K562 (cell line): ENCODE measurements at regions not wholly inside any gene's neighbourhood (a gene's known extent, or its start where the extent isn't known, plus 50 kb on each side); places are given as distances from the start of the nearest gene placed in this dataset.

Experiments
- ATAC-seq: fragments of 200-7000 bp; cut with Tn5 transposase; 3 replicates; pipeline ENCODE4 v1.9.1; 2020; ENCODE audit warnings: moderate library complexity
- BruUV-seq: library from RNA; stranded (reverse); fragments of 400-500 nt; replicated peaks from 2 replicates; lab custom pipeline; 2021; lab: Mats Ljungman, UMichigan
- CTCF ChIA-PET: fragments of 300-600 bp; formaldehyde crosslinking; extraction: SDS; loops from one replicate; lab custom pipeline; 2021; ENCODE audit warnings: low intra/inter-chr PET ratio; lab: Yijun Ruan, JAX
- POLR2A ChIA-PET: fragments of 300-600, 350-650 bp; sonication (Branson Sonifier 250); formaldehyde crosslinking; extraction: SDS; loops from one replicate; lab custom pipeline; 2021; ENCODE audit warnings: antibody characterized with exemption, inconsistent platforms; lab: Yijun Ruan, JAX
- DNase-seq, 4 experiments: peaks; one replicate each; pipeline versions ENCODE4 v3.0.0 to v3.0.0-alpha.2; 2011 to 2018; ENCODE audit warnings: low spot score in 3 of 4, mixed read lengths in 3 of 4; ENCODE audit errors: extremely low read depth in 1 of 4
- FAIRE-seq: peaks from 2 replicates; lab custom pipeline; 2011; peaks lifted over from hg19 to GRCh38; lab: Jason Lieb, UNC
- H2AFZ ChIP-seq: 2 replicates; pipeline ENCODE4 v1.6.0; 2011; ENCODE audit warnings: low read depth, low read length, control low read depth, inconsistent platforms
- H3K27ac ChIP-seq: fragments of 200-600 bp; 3 replicates; pipeline ENCODE4 v1.8.0; 2011; ENCODE audit warnings: low read depth, mild to moderate bottlenecking, control low read depth, inconsistent platforms, low read length, moderate library complexity, mixed read lengths; ENCODE audit errors: extremely low read depth
- H3K27me3 ChIP-seq, 2 experiments: fragments of 300-600 bp in 1 of 2; 2 replicates in 1 of 2; 3 replicates in 1 of 2; pipeline versions ENCODE4 v1.6.0 to v1.8.0; 2011; ENCODE audit warnings: inconsistent platforms in 2 of 2, low read length in 2 of 2, mild to moderate bottlenecking in 1 of 2, mixed read lengths in 1 of 2, moderate library complexity in 1 of 2; ENCODE audit not compliant: control insufficient read depth in 2 of 2, insufficient read depth in 2 of 2
- H3K36me3 ChIP-seq: fragments of 300-600 bp; 3 replicates; pipeline ENCODE4 v1.8.0; 2011; ENCODE audit warnings: mild to moderate bottlenecking, low read length, inconsistent platforms; ENCODE audit not compliant: control insufficient read depth, insufficient read depth
- H3K4me1 ChIP-seq, 2 experiments: fragments of 200-600 bp in 1 of 2; replicated peaks in 1 of 2; 2 replicates in 1 of 2; 3 replicates in 1 of 2; pipeline versions ENCODE4 v1.5.1 to v1.8.0; 2011; ENCODE audit warnings: inconsistent platforms in 2 of 2, low read length in 2 of 2, mild to moderate bottlenecking in 1 of 2, mixed read lengths in 1 of 2, moderate library complexity in 1 of 2; ENCODE audit not compliant: control insufficient read depth in 2 of 2, insufficient read depth in 2 of 2
- H3K4me2 ChIP-seq: 2 replicates; pipeline ENCODE4 v1.6.1; 2011; ENCODE audit warnings: low read length, control low read depth, inconsistent platforms, mixed read lengths; ENCODE audit not compliant: insufficient read depth
- H3K4me3 ChIP-seq: fragments of 200-600 bp; sonication (generic), shearing (Covaris generic); 2 replicates; pipeline ENCODE4 v1.5.1; 2016; ENCODE audit warnings: control low read depth, inconsistent platforms
- H3K79me2 ChIP-seq: fragments of 200-600 bp; 3 replicates; pipeline ENCODE4 v1.8.0; 2011; ENCODE audit warnings: low read length, inconsistent platforms; ENCODE audit not compliant: control insufficient read depth, insufficient read depth
- H3K9ac ChIP-seq, 2 experiments: 2 replicates each; pipeline versions ENCODE4 v1.6.0 to v1.6.1; 2011; ENCODE audit warnings: low read depth in 2 of 2, low read length in 2 of 2, control low read depth in 1 of 2, inconsistent platforms in 1 of 2, mild to moderate bottlenecking in 1 of 2, mixed read lengths in 1 of 2; ENCODE audit not compliant: insufficient read depth in 1 of 2
- H3K9me1 ChIP-seq: one replicate; pipeline ENCODE4 v1.6.0; 2011; ENCODE audit warnings: inconsistent platforms, mild to moderate bottlenecking, low read length, moderate library complexity; ENCODE audit not compliant: control insufficient read depth, insufficient read depth
- H3K9me3 ChIP-seq: replicated peaks from 2 replicates; pipeline ENCODE4 v1.5.1; 2011; ENCODE audit warnings: low read depth, low read length, inconsistent platforms; ENCODE audit not compliant: control insufficient read depth, insufficient read depth
- H4K20me1 ChIP-seq: replicated peaks from 2 replicates; pipeline ENCODE4 v1.6.1; 2011; ENCODE audit warnings: low read length, inconsistent platforms, mixed read lengths; ENCODE audit not compliant: control insufficient read depth, insufficient read depth
- SAFB2 ChIP-seq: fragments of 200-400 bp; formaldehyde crosslinking; IDR thresholded peaks from 2 replicates; pipeline ENCODE4 v1.6.1; 2018; ENCODE audit warnings: borderline replicate concordance, low read length, low read depth, moderate library complexity; ENCODE audit not compliant: severe bottlenecking
- ZBTB1 ChIP-seq: sonication (generic); formaldehyde crosslinking; IDR thresholded peaks from 2 replicates; pipeline ENCODE4 v1.8.1; 2023; ENCODE audit warnings: missing genetic modification reagents, low read depth, mild to moderate bottlenecking, borderline replicate concordance
- ZNF197 ChIP-seq: fragments of 200-800 bp; sonication (Bioruptor generic); IDR thresholded peaks from 2 replicates; pipeline ENCODE4 v1.6.1; 2016; ENCODE audit warnings: low read depth, missing genetic modification characterization, missing compliant biosample characterization
- WGBS: fragments of 100-300 bp; shearing (Covaris generic); methylation state at CpG from one replicate; pipeline ENCODE4 v1.1.6; 2016; ENCODE audit warnings: low coverage, mixed read lengths; ENCODE audit not compliant: insufficient coverage; ENCODE audit errors: missing lambda C conversion rate; 5-methylcytosine and 5-hydroxymethylcytosine counted together
- in situ Hi-C: fragments of 300-500 bp; cut with MboI; formaldehyde crosslinking; loops from 4 replicates; pipeline ENCODE4 v1.15.0; 2018; ENCODE audit warnings: inconsistent platforms, mixed read lengths
- intact Hi-C: fragments of 100-400 bp; cut with micrococcal nuclease; formaldehyde crosslinking; loops from 2 replicates; pipeline ENCODE4 v1.14.2; 2022
- TF ChIP-seq, protein P1 (sequence below): fragments of 250-450 bp; sonication (Bioruptor Pico); IDR thresholded peaks from 2 replicates; pipeline ENCODE4 v1.4.0; 2020; ENCODE audit warnings: mild to moderate bottlenecking, moderate library complexity, borderline replicate concordance
- TF ChIP-seq, protein P2 (sequence below): fragments of 200-800 bp; sonication (Bioruptor generic); IDR thresholded peaks from 2 replicates; pipeline ENCODE4 v1.6.1; 2016; ENCODE audit warnings: missing genetic modification characterization, missing compliant biosample characterization
- TF ChIP-seq, protein P3 (sequence below): fragments of 450-650 bp; IDR thresholded peaks from 2 replicates; pipeline ENCODE4 v1.6.1; 2016
- TF ChIP-seq, protein P4 (sequence below): sonication (generic); formaldehyde crosslinking; IDR thresholded peaks from 2 replicates; pipeline ENCODE4 v1.8.0; 2023; ENCODE audit warnings: missing genetic modification reagents, mild to moderate bottlenecking, borderline replicate concordance

DNA sequence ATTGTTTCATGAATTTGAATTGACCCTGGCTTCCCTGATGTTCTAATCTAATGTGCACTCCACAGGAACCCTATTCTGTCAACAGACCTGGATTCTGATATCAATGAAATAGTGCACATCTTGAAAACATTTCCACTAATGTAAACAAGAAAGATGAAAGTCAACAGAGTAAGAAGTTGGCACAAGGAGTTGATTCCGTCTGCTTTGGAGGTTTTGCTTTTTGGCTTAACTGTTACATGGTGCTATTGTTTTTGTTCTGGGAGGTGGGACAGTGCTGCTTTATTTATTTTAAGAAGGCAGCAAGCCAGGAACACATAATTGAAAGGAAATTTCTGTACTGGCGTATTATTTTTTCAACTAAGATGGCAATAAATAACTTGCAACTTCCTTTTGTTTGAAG is 73.3 kb downstream of the LEPR start:
- peaks cover 0 to 22% of the 10 kb centered on the region in 2 experiments; a peak in 3 of 5 replicates for H3K4me1 ChIP-seq
- H3K9me3 ChIP-seq = no peaks in the 10 kb centered on the region
- no peaks in the 10 kb centered on the region for H4K20me1 ChIP-seq
- DNase-seq (no peak), FAIRE-seq (no peak), ATAC-seq (no peak)
- in situ Hi-C loops (no loop called here), intact Hi-C loops (no loop called here)
- no peak overlapping the region for H3K9ac ChIP-seq
- no peak overlapping the region for H3K4me3 ChIP-seq
- no peaks in the 10 kb centered on the region for H3K9me1 ChIP-seq
- no peaks in the 10 kb centered on the region for H3K36me3 ChIP-seq
- no peak overlapping the region for H2AFZ ChIP-seq
- H3K27me3 ChIP-seq = no peaks in the 10 kb centered on the region
- H3K27ac ChIP-seq = no peak overlapping the region
- POLR2A ChIA-PET = no interaction called here
- CTCF ChIA-PET = interaction anchor here (0.7 kb wide), 1 partner anchor 258 kb away, joined by 3 read pairs; no protein-coding TSS in a partner anchor
- no peak overlapping the region for H3K4me2 ChIP-seq
- H3K79me2 ChIP-seq = no peaks in the 10 kb centered on the region
- 88% methylated on average over 2 of the region's 2 CpGs for WGBS
- no TSS peak for BruUV-seq
- TF ChIP-seq, protein P1, sequence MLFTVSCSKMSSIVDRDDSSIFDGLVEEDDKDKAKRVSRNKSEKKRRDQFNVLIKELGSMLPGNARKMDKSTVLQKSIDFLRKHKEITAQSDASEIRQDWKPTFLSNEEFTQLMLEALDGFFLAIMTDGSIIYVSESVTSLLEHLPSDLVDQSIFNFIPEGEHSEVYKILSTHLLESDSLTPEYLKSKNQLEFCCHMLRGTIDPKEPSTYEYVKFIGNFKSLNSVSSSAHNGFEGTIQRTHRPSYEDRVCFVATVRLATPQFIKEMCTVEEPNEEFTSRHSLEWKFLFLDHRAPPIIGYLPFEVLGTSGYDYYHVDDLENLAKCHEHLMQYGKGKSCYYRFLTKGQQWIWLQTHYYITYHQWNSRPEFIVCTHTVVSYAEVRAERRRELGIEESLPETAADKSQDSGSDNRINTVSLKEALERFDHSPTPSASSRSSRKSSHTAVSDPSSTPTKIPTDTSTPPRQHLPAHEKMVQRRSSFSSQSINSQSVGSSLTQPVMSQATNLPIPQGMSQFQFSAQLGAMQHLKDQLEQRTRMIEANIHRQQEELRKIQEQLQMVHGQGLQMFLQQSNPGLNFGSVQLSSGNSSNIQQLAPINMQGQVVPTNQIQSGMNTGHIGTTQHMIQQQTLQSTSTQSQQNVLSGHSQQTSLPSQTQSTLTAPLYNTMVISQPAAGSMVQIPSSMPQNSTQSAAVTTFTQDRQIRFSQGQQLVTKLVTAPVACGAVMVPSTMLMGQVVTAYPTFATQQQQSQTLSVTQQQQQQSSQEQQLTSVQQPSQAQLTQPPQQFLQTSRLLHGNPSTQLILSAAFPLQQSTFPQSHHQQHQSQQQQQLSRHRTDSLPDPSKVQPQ (CRISPR knock-in tag) = no peak
- TF ChIP-seq, protein P2, sequence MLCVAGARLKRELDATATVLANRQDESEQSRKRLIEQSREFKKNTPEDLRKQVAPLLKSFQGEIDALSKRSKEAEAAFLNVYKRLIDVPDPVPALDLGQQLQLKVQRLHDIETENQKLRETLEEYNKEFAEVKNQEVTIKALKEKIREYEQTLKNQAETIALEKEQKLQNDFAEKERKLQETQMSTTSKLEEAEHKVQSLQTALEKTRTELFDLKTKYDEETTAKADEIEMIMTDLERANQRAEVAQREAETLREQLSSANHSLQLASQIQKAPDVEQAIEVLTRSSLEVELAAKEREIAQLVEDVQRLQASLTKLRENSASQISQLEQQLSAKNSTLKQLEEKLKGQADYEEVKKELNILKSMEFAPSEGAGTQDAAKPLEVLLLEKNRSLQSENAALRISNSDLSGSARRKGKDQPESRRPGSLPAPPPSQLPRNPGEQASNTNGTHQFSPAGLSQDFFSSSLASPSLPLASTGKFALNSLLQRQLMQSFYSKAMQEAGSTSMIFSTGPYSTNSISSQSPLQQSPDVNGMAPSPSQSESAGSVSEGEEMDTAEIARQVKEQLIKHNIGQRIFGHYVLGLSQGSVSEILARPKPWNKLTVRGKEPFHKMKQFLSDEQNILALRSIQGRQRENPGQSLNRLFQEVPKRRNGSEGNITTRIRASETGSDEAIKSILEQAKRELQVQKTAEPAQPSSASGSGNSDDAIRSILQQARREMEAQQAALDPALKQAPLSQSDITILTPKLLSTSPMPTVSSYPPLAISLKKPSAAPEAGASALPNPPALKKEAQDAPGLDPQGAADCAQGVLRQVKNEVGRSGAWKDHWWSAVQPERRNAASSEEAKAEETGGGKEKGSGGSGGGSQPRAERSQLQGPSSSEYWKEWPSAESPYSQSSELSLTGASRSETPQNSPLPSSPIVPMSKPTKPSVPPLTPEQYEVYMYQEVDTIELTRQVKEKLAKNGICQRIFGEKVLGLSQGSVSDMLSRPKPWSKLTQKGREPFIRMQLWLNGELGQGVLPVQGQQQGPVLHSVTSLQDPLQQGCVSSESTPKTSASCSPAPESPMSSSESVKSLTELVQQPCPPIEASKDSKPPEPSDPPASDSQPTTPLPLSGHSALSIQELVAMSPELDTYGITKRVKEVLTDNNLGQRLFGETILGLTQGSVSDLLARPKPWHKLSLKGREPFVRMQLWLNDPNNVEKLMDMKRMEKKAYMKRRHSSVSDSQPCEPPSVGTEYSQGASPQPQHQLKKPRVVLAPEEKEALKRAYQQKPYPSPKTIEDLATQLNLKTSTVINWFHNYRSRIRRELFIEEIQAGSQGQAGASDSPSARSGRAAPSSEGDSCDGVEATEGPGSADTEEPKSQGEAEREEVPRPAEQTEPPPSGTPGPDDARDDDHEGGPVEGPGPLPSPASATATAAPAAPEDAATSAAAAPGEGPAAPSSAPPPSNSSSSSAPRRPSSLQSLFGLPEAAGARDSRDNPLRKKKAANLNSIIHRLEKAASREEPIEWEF = no peak
- TF ChIP-seq ZBTB1 (CRISPR knock-in tag) (no peak), SAFB2 (no peak), ZNF197 (CRISPR knock-in tag) (no peak)
- TF ChIP-seq, protein P3, sequence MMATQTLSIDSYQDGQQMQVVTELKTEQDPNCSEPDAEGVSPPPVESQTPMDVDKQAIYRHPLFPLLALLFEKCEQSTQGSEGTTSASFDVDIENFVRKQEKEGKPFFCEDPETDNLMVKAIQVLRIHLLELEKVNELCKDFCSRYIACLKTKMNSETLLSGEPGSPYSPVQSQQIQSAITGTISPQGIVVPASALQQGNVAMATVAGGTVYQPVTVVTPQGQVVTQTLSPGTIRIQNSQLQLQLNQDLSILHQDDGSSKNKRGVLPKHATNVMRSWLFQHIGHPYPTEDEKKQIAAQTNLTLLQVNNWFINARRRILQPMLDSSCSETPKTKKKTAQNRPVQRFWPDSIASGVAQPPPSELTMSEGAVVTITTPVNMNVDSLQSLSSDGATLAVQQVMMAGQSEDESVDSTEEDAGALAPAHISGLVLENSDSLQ = no peak
- TF ChIP-seq, protein P4, sequence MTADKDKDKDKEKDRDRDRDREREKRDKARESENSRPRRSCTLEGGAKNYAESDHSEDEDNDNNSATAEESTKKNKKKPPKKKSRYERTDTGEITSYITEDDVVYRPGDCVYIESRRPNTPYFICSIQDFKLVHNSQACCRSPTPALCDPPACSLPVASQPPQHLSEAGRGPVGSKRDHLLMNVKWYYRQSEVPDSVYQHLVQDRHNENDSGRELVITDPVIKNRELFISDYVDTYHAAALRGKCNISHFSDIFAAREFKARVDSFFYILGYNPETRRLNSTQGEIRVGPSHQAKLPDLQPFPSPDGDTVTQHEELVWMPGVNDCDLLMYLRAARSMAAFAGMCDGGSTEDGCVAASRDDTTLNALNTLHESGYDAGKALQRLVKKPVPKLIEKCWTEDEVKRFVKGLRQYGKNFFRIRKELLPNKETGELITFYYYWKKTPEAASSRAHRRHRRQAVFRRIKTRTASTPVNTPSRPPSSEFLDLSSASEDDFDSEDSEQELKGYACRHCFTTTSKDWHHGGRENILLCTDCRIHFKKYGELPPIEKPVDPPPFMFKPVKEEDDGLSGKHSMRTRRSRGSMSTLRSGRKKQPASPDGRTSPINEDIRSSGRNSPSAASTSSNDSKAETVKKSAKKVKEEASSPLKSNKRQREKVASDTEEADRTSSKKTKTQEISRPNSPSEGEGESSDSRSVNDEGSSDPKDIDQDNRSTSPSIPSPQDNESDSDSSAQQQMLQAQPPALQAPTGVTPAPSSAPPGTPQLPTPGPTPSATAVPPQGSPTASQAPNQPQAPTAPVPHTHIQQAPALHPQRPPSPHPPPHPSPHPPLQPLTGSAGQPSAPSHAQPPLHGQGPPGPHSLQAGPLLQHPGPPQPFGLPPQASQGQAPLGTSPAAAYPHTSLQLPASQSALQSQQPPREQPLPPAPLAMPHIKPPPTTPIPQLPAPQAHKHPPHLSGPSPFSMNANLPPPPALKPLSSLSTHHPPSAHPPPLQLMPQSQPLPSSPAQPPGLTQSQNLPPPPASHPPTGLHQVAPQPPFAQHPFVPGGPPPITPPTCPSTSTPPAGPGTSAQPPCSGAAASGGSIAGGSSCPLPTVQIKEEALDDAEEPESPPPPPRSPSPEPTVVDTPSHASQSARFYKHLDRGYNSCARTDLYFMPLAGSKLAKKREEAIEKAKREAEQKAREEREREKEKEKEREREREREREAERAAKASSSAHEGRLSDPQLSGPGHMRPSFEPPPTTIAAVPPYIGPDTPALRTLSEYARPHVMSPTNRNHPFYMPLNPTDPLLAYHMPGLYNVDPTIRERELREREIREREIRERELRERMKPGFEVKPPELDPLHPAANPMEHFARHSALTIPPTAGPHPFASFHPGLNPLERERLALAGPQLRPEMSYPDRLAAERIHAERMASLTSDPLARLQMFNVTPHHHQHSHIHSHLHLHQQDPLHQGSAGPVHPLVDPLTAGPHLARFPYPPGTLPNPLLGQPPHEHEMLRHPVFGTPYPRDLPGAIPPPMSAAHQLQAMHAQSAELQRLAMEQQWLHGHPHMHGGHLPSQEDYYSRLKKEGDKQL (CRISPR knock-in tag) = no peak
